ENCODE measurements at regions not wholly inside any gene's neighbourhood (a gene's known extent, or its start where the extent isn't known, plus 50 kb on each side); places are given as distances from the start of the nearest gene placed in this dataset.

DNA sequence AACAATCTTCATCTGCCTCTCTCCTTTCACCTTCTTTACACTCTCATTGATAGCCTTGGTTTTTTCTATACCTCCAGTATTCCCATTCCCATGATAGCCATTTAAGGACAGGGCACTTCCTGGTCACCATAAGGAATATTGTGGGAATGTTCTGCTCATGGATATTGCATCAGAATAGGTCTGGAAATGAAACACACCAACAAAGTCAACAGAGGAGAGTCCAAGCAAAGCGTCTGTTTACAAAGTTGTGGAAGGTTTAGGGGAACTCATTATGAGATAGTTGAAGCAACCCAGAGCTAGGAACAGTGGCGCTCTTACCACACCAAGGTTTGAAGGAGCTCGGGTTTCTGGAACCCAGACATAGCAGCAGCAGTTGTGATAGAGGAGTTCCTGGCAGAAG is 150.3 kb upstream of the TNP1 start:
- H3K27me3 Mint-ChIP-seq (ENCODE audit: low read depth, unreplicated experiment) = peaks cover 25% of the 10 kb centered on the region
- H3K27me3 ChIP-seq (ENCODE audit: insufficient read depth, low read length) = no peaks in the 10 kb centered on the region
- TF ChIP-seq, protein P1, sequence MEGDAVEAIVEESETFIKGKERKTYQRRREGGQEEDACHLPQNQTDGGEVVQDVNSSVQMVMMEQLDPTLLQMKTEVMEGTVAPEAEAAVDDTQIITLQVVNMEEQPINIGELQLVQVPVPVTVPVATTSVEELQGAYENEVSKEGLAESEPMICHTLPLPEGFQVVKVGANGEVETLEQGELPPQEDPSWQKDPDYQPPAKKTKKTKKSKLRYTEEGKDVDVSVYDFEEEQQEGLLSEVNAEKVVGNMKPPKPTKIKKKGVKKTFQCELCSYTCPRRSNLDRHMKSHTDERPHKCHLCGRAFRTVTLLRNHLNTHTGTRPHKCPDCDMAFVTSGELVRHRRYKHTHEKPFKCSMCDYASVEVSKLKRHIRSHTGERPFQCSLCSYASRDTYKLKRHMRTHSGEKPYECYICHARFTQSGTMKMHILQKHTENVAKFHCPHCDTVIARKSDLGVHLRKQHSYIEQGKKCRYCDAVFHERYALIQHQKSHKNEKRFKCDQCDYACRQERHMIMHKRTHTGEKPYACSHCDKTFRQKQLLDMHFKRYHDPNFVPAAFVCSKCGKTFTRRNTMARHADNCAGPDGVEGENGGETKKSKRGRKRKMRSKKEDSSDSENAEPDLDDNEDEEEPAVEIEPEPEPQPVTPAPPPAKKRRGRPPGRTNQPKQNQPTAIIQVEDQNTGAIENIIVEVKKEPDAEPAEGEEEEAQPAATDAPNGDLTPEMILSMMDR (IDR thresholded peaks at IDR 0.05; ENCODE audit: insufficient read depth, low read depth, low read length) = no peak
- no peak for TF ChIP-seq EZH2 (IDR thresholded peaks at IDR 0.05; ENCODE audit: insufficient read depth, low read length)
- peaks cover 4% of the 10 kb centered on the region for H3K9me3 Mint-ChIP-seq (ENCODE audit: unreplicated experiment)
- no peak overlapping the region for H3K4me3 ChIP-seq (ENCODE audit: insufficient read depth, low read depth, low read length)
- H3K36me3 ChIP-seq (ENCODE audit: insufficient read depth, low read length) = no peaks in the 10 kb centered on the region
- FAIRE-seq (no peak), DNase-seq (ENCODE audit: low read depth) (no peak)
- H3K9ac ChIP-seq (ENCODE audit: low read length) = no peak overlapping the region
- no peak overlapping the region for H3K27ac Mint-ChIP-seq (ENCODE audit: unreplicated experiment)
- no peaks in the 10 kb centered on the region for H3K4me1 Mint-ChIP-seq (ENCODE audit: low read depth, unreplicated experiment)
- no peaks in the 10 kb centered on the region for H3K9me3 ChIP-seq (ENCODE audit: insufficient read depth, low read depth, low read length)
- no peaks in the 10 kb centered on the region for H3K36me3 Mint-ChIP-seq (ENCODE audit: low read depth, unreplicated experiment)
- no peak overlapping the region for H3K4me3 Mint-ChIP-seq (ENCODE audit: unreplicated experiment)
- no peaks in the 10 kb centered on the region for H3K4me1 ChIP-seq (ENCODE audit: insufficient read depth, low read length)
- H2AFZ ChIP-seq (ENCODE audit: low read depth, low read length) = no peak overlapping the region
- no peak overlapping the region for H3K4me2 ChIP-seq (ENCODE audit: low read length)
- H3K79me2 ChIP-seq (ENCODE audit: insufficient read depth, low read length) = no peaks in the 10 kb centered on the region
- H3K27ac ChIP-seq (ENCODE audit: low read depth, low read length) = no peak overlapping the region
- no peaks in the 10 kb centered on the region for H4K20me1 ChIP-seq (ENCODE audit: insufficient read depth, low read length)

DNA sequence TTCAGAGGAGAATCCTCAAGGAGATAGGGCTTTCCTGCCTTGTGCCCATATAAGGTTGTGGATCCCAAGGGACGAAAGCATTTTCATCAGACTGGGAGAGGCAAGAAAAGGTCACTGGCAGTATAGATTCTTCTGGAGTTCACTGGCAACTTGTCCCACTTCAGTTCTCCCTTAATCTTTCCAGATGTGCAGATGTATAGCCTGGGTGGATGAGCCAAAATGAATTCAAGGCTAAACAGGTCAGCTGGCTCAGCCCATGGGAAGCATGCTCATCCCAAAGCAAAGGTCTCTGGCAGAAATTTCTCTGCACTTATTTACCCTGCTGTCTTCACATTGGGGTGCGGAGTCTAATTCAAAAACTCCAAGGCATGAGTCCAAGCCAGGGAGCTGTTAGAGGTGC is 148.9 kb upstream of the TNP1 start:
- Mint-ChIP-seq H3K9me3 (ENCODE audit: unreplicated experiment) (peaks cover 4% of the 10 kb centered on the region), H3K36me3 (ENCODE audit: low read depth, unreplicated experiment) (no peaks in the 10 kb centered on the region), H3K4me3 (ENCODE audit: unreplicated experiment) (no peak overlapping the region), H3K27me3 (ENCODE audit: low read depth, unreplicated experiment) (peaks cover 17% of the 10 kb centered on the region), H3K27ac (ENCODE audit: unreplicated experiment) (no peak overlapping the region), H3K4me1 (ENCODE audit: low read depth, unreplicated experiment) (no peaks in the 10 kb centered on the region)
- no peaks in the 10 kb centered on the region for H3K9me3 ChIP-seq (ENCODE audit: insufficient read depth, low read depth, low read length)
- H3K4me1 ChIP-seq (ENCODE audit: insufficient read depth, low read length) = no peaks in the 10 kb centered on the region
- H4K20me1 ChIP-seq (ENCODE audit: insufficient read depth, low read length) = no peaks in the 10 kb centered on the region
- FAIRE-seq (no peak), DNase-seq (ENCODE audit: low read depth) (no peak)
- no peaks in the 10 kb centered on the region for H3K36me3 ChIP-seq (ENCODE audit: insufficient read depth, low read length)
- H3K4me3 ChIP-seq (ENCODE audit: insufficient read depth, low read depth, low read length) = no peak overlapping the region
- H2AFZ ChIP-seq (ENCODE audit: low read depth, low read length) = no peak overlapping the region
- no peaks in the 10 kb centered on the region for H3K79me2 ChIP-seq (ENCODE audit: insufficient read depth, low read length)
- no peak overlapping the region for H3K27ac ChIP-seq (ENCODE audit: low read depth, low read length)
- no peak overlapping the region for H3K9ac ChIP-seq (ENCODE audit: low read length)
- H3K4me2 ChIP-seq (ENCODE audit: low read length) = no peak overlapping the region
- no peaks in the 10 kb centered on the region for H3K27me3 ChIP-seq (ENCODE audit: insufficient read depth, low read length)
- no peak for TF ChIP-seq EZH2 (IDR thresholded peaks at IDR 0.05; ENCODE audit: insufficient read depth, low read length)
- TF ChIP-seq, protein P1 (IDR thresholded peaks at IDR 0.05; ENCODE audit: insufficient read depth, low read depth, low read length) = no peak

DNA sequence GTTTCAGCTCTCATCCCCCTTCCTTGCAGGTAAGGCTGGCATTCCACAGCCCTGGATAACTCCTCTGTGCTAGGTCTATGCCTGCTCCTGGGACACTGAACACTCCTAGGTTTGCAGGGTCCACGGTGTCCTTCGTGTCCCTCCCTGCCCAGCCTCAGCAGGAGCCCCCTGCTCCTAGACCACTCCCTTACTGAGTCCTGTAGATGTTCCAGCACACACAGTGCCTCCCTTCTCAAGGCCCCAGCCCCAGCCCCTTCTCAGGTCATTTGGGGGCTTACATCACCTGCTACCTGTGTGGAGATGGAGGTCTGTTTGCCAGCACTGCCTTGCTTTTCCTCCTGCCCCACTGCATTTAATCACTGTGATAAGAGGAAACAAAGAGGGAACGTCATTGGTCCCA is 146.4 kb upstream of the TNP1 start:
- Histone ChIP-seq H4K20me1 (ENCODE audit: insufficient read depth, low read length) (no peaks in the 10 kb centered on the region), H3K36me3 (ENCODE audit: insufficient read depth, low read length) (no peaks in the 10 kb centered on the region), H3K27ac (ENCODE audit: low read depth, low read length) (no peak overlapping the region), H3K27me3 (ENCODE audit: insufficient read depth, low read length) (no peaks in the 10 kb centered on the region), H3K9me3 (ENCODE audit: insufficient read depth, low read depth, low read length) (no peaks in the 10 kb centered on the region), H3K4me2 (ENCODE audit: low read length) (no peak overlapping the region), H3K79me2 (ENCODE audit: insufficient read depth, low read length) (no peaks in the 10 kb centered on the region), H3K4me3 (ENCODE audit: insufficient read depth, low read depth, low read length) (no peak overlapping the region), H3K4me1 (ENCODE audit: insufficient read depth, low read length) (no peaks in the 10 kb centered on the region), H2AFZ (ENCODE audit: low read depth, low read length) (no peak overlapping the region), H3K9ac (ENCODE audit: low read length) (no peak overlapping the region)
- DNase-seq (ENCODE audit: low read depth) = no peak
- FAIRE-seq = no peak
- TF ChIP-seq, protein P1 (IDR thresholded peaks at IDR 0.05; ENCODE audit: insufficient read depth, low read depth, low read length) = no peak
- no peak for TF ChIP-seq EZH2 (IDR thresholded peaks at IDR 0.05; ENCODE audit: insufficient read depth, low read length)
- Mint-ChIP-seq H3K9me3 (ENCODE audit: unreplicated experiment) (peaks cover 2% of the 10 kb centered on the region), H3K27me3 (ENCODE audit: low read depth, unreplicated experiment) (peaks cover 8% of the 10 kb centered on the region), H3K4me1 (ENCODE audit: low read depth, unreplicated experiment) (no peaks in the 10 kb centered on the region), H3K4me3 (ENCODE audit: unreplicated experiment) (no peak overlapping the region), H3K27ac (ENCODE audit: unreplicated experiment) (no peak overlapping the region), H3K36me3 (ENCODE audit: low read depth, unreplicated experiment) (no peaks in the 10 kb centered on the region)
